ENCODE measurements at regions not wholly inside any gene's neighbourhood (a gene's known extent, or its start where the extent isn't known, plus 50 kb on each side); places are given as distances from the start of the nearest gene placed in this dataset.
"Not testable (repeated sequence)": the region's sequence is repeated elsewhere in the genome, so short reads cannot be mapped to it uniquely, and the experiment has no call there.

DNA sequence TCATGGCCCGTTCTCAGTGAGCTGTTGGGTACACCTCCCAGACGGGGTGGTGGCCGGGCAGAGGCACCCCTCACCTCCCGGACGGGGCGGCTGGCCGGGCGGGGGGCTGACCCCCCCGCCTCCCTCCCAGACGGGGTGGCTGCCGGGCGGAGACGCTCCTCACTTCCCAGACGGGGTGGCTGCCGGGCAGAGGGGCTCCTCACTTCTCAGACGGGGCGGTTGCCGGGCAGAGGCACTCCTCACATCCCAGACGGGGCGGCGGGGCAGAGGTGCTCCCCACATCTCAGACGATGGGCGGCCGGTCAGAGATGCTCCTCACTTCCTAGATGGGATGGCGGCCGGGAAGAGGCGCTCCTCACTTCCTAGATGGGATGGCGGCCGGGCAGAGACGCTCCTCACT is 129.7 kb upstream of the DAAM1 start:
- not testable (repeated sequence) for DNase-seq (ENCODE audit: low read depth)

DNA sequence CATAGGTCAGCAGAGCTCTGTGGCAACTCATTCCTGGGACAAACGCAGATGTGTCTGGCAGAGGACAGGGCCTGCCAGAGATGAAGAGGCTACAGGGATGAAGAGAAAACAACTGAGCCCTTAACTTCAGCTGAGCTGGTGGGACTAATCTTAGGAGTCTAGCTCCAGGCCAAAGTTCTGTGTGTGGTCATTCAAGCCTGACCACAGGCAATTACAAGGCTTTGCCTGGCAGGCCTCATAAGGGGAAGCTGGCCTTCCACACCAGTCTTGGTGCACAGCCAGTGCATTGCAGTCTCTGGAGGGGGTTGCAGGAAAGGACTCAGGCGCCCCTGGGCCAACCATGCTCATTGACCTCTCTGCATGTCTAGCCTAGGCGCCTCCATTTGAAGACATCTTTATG is 127.6 kb upstream of the DAAM1 start:
- DNase-seq (ENCODE audit: low read depth): no peak

DNA sequence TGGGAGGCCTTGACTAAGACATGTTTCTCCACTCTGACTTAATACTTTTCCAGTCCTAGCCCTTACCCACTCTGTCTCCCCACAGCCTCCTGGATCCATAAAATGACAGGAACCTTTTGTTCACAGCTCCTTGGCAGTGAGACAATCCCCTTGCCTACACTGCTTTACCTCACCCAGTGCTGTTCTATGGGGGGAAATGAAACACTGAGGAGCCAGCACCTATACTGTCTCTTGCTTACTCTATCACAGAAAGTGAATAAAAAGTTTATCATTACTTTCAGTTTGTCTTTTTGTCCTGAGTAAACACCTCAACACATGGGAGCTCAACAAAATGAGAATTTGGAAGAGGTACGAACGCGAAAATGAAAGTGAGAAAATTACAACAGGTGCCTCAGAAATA is 127.2 kb upstream of the DAAM1 start:
- DNase-seq (ENCODE audit: low read depth): no peak

DNA sequence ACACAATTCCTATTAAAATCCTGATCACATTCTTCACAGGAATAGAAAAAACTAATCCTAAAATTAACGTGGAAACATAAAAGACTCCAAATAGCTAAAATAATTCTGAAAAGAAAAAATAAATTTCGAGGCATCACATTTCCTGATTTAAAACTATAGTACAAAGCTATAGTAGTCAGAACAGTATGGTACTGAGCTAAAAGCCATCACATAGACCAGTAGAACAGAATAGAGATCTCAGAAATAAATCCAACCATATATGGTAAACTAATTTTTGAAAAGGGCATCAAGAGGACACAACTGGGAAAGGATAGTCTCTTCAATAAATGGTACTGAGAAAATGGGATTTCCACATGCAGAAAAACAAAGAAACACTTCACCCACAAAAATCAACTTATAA is 125.2 kb upstream of the DAAM1 start:
- no peak for DNase-seq (ENCODE audit: low read depth)

DNA sequence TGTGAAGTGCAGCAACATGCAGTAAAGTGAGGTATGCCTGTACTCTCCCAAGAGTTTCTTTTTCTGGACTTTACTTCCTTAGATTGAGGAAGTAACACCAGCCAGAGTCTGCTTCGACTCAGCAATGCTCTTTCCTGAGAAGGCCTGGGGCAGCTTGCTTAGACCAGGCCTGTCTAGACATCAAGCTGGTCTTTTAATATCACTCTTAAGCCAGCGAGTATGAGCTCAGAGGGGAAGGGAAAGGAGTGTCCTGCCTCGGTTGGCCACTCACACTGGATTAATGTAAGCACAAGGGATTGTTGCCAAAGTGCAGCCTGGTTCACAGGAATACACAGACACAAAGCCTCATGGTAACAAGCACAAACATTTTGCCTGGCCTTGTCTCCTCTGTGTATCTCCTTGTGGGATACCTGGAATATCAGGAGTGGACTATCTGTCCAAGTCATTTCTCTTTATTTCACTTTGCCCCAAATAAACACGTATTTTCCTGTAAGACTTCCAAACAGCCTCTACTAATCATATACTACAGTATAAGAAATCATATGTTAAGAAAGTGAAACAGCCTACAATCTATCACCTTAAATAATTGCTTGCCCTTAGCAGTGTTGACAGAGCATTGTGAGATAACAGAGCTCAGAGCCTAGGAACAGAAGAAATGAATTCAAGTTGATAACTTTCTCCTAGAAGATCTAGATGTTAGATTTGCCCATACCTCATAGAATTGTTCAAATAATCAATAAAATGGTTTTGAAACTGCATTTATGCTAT is 121.2 kb upstream of the DAAM1 start:
- DNase-seq (ENCODE audit: low read depth): no peak

DNA sequence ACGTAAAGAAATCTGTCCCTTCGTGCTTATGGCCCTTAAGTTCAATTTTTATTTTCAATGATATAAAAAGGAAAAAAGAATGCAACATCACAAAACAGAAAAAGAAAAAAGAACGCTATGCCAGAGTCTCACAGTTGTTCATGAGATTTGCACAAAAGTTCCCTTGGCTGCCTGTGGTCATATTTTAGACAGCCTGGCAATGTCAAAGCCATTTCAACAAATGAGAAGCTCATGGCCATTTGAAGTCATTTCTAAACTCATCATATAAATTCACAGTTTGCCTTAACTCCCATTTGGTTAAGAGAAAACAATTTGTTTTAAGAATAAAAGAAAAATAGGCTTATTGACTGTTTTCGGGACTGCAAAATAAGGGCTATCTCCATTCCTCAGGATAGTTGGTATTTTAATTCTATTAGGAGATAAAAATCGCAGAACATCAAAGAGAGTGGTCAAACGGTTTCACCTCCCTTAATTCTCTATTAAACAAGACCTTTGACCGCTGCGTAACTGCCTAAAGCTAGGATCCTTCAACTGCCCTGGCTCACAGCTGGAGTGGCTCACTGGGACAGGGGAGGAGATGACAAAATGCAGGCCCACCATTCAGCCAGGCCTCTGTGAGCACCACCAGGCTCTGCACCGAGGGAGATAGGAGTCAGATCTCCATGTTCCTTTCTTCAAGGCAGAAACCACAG is 119.2 kb upstream of the DAAM1 start:
- DNase-seq (ENCODE audit: low read depth): no peak

DNA sequence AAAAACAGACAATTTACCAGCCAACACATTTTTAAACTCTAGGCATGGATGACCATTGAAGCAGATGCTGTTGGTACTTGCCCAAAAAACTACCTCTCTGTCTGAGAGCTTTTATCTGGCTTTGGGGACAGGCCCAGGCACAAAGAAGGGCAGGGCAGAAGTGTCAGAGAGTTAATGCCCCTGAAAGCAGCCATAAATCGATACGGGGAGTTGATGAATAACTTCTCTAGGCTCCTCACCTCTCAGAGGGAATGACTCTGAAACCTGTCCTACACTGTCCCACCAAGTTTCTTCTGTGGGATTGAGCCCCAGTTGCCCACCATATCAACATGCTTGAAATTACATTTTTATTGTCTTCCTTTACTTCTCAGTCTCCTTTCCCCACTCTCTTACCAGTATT is 113.0 kb upstream of the DAAM1 start:
- DNase-seq (ENCODE audit: low read depth): no peak

DNA sequence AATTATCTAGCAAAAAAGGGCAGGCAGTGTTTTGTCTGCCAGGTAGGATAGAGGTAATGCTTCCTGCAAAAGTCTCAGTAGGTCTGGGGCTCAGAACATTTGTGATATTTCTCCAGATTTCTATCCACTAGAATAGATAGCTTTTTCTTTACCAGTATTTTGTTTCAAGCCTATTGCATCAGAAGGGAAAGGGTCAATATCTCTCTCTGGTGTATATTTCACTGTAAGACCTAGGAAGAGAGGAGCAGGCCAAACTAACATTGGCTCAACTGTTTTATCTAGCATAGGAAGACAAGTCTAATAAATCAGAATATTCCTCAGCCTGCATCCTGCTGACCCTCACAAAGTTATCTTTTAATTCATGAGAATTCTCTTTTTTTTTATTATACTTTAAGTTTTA is 106.7 kb upstream of the DAAM1 start:
- no peak for DNase-seq (ENCODE audit: low read depth)

DNA sequence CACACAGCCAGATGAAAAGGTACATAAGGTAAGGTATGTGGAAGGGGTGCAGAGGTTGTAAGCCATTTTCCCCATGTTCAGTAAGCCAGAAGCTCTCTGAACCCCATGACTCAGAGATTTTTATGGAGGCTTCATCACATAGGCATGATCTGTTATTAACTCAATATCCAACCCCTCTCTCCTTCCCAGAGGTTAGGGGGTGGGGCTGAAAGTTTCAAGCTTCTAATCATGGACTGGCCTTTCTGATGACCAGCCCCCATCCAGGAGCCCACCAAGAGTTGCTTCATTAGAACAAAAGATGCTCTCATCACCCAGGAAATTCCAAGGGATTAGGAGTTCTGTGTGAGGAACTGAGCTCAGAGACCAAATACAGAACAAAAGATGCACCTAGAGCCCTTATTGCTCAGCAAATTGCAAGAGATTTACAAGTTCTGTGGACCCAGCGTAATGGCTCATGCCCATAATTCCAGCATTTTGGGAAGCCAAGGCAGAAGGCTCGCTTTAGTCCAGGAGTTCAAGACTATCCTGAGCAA is 103.2 kb upstream of the DAAM1 start:
- no peak for DNase-seq (ENCODE audit: low read depth)

DNA sequence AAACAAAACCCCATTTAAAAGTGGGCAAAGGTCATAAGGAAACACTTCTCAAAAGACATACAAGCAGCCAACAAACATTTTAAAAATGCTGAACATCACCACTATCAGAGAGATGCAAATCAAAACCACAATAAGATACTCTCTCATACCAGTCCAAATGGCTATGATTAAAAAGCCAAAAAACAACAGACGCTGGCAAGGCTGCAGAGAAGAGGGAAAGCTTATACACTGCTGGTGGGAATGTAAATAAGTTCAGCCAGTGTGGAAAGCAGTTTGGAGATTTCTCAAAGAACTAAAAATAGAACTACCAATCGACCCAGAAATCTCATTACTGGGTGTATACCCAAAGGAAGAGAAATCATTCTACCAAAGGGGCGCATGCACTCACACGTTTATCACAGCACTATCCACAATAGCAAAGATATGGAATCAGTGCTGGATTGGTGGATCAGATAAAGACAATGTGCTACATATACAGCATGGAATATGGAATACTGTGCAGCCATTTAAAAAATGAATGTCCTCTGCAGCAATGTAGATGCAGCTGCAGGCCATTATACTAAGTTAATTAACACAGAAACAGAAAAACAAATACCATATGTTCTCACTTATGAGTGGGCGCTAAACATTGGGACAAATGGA is 102.1 kb upstream of the DAAM1 start:
- no peak for DNase-seq (ENCODE audit: low read depth)

DNA sequence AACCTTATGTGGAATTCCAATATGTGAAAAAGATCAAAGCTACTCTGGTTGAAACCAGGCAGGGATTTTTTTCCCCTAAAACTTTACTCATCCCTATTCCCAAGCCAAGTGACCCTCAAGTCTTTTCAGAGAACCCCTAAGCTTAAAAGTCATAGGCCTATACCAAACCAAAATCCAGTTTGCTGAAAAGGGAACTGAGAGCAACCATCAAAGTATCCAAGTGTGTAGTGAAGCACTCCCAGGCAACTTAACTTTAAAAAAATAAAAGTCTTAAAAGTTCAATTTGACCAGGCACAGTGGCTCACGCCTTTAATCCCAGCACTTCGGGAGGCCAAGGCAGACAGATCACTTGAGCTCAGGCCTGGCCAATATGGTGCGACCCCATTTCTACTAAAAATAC is 101.2 kb upstream of the DAAM1 start:
- DNase-seq (ENCODE audit: low read depth): no peak

DNA sequence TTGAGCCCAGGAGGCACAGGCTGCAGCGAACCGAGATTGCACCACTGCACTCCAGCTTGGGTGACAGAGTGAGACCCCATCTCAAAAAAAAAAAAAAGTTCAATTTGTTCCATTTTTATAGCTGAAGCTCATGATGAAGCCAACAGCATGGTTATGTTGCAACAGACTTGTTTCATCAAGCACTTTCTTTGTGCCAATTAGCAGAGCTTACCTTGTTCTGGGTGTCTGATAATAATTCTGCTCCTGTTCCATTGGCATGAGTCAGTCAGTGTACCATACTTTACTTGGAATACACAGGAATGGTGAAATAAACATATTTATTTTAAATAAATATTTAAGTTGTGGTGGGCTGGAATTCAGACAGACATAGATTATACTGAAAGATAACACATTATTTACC is 100.8 kb upstream of the DAAM1 start:
- DNase-seq (ENCODE audit: low read depth): no peak

DNA sequence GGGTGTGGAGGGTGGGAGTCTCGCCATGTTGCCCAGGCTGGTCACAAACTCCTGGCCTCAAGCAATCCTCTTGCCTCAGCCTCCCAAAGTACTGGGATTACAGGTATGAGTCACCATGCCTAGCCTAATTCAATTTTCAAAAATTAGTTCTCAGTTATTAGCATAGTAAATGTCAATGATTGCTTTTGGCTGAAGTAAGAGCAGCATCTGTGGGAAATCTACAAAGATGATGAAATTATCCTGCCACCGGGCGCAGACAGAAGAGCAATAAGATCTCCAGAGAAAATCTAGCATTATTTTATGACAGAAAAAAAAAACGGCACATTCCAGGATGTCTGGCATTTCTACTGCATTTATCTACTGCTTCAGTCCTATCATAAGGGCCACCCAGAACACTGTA is 97.9 kb upstream of the DAAM1 start:
- no peak for DNase-seq (ENCODE audit: low read depth)

DNA sequence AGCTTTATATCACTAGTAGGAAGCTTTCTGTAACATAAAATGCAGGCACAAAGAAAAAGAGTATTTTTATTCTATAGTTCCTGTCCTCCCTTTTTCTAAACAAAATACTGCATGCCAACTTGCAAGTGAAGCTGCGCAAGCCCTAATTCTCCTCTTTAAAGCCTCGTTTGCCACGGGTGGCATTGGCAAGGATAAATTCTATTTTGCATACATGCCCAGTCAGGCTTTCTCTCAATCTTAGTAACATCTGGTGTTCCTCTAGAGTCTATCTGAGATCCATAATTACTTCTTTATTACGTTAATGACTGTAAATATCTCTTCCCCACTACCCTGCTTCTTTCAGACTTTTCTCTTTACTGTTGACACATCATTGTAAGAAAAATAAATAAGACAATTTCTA is 97.1 kb upstream of the DAAM1 start:
- DNase-seq (ENCODE audit: low read depth): no peak

DNA sequence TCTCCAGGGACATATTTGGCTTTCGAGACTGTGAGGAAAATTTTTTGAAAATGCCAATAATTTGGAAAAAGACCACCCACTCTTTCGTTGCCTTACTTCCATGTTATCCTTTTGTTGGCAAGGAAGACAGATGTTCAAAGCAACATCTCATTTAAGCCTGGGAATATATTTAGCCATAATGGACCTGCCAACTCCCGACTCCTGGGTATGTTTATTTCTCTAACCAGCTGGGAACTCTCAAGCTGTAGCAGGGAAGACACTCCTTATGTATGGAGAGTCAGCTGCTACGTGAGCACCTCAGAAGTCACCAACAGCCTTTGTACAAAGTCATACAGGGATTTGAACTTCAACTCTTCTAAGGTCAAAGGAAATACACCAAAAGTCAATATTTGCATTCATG is 96.5 kb upstream of the DAAM1 start:
- DNase-seq (ENCODE audit: low read depth): no peak

DNA sequence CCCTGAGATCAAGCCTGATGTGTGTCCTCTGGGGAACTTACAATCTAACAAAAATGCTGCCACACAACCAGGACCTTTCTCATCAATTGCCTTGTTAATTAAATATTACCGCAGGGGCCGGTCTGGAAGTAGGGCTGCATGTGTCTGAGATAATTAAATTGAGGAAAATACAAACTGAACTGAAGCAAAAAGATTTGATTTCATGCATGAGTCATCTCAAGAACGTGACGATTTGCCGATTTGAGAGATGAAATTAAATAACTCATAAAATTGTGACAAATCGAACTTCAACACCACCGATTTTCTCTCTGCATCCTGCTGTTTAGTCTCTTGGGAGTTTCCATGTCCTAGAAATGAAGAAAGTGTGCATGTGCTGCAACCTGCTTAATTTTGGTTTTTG is 94.6 kb upstream of the DAAM1 start:
- no peak for DNase-seq (ENCODE audit: low read depth)

DNA sequence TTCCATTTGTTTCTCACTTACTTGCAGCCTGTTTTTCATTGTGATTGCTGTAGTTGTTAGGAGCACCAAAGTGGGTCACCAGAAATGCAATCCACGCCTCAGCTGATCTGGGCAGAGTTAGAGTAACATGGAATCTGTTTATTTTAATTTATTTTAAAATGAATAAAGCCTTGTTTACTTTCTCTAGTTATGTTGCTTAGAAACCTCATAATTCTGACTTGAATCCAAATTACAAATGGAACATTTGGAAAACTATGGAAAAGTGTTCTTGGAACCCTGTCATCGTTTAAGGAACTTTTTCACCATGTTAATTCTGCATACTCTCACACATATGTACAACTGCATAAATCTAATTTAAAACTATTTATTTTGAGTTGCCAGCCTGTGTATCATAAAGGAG is 92.2 kb upstream of the DAAM1 start:
- no peak for DNase-seq (ENCODE audit: low read depth)

DNA sequence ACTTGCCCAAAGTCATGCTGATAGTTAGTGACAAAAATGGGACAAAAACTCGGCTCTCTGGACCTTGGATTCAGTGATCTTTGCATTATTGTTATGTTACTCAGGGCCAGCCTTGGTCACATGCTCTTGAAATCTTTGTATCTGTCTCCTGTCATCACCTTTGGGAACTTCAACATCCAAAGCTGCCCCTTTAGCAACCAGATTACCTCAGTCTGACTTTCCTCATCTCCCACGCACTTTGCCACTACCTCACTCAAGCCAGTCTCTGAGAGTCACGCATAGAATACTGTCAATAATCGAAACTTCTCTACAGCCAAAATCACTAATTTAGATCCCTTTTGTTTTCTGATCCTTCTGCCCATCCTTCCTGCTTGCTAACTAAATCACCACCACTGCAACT is 90.8 kb upstream of the DAAM1 start:
- no peak for DNase-seq (ENCODE audit: low read depth)

DNA sequence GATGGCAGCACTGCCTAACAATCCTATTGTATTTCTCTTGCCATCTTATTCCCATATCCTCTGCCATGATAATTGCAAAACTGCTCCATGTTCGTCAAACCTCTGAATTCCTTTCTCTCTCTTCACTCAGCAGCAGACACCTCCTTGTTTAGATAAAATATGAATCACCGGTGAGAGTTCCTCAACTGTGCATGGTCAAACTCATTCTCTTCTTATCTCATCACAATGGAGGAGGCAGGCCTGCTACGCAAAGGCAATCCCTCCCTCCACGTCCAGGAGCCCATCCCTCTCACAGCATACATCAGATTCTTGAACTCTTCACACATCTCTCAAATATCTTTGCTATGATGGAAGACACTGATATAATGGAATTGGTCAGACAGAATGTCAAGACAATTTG is 90.1 kb upstream of the DAAM1 start:
- no peak for DNase-seq (ENCODE audit: low read depth)

DNA sequence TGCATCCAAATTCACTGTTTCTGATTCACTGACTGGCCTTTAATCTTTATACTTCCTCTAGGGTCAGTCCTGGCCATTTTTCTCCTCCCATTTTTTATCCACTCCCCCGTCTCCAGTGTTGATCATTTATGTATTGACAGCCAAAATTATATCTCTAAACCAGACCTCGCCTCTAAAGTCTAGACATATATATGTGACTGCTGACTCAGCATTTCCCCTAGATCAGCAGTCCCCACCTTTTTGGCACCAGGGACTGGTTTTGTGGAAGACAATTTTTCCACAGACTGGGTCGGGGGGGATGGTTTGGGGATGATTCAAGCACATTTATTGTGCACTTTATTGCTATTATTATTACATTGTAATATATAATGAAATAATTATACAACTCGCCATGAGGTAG is 88.3 kb upstream of the DAAM1 start:
- no peak for DNase-seq (ENCODE audit: low read depth)

DNA sequence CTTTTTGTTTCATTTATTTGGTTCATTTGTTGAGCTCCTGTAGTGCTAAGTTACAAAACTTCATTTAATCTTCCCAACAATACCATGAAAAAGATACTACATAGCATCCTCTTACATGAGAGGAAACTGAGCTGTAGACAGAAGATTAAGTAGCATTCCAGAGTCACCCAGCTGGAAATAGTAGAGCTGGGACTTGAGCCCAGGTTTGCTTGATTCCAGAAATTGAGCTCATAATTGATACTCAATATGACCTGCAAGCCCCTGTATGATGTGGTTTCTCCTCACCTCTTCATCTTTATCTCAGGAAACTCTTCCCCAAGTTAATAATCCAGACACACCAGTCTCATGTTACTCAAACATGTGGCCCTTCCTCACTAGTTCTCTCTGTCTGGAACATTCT is 87.0 kb upstream of the DAAM1 start:
- DNase-seq (ENCODE audit: low read depth): no peak

DNA sequence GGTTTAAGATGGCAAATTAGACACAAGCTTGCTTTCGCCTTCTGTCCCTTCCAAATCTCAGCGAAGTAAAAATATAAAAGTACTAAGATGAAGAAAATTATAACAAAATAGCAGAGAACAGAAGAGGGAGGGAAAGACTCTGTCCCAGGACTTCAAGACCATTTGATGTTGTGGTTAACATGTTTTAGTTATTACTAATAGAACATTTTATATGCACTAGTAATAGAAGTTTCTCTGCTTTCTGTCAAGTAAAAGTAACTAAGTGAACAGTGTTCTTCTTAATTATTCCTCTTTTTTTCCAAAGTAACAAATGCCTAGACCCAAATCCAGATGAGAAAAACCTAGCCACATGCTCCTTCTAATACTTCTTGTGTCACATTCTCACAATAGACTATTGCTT is 85.1 kb upstream of the DAAM1 start:
- no peak for DNase-seq (ENCODE audit: low read depth)

DNA sequence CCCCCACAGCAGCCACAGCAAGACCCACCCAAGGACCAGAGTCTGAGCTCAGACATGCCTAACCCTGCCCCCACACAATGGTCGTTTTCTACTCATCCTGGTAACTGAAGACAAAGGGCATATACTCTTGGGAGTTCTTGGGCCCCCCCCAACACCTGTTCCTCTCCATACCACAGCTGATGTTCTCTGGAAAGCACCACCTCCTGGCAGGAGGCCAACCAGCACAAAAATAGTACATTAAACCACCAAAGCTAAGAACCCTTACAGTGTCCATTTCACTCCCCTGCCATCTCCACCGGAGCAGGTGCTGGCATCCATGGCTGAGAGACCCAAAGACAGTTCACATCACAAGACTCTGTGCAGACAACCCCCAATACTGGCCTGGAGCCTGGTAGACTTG is 80.6 kb upstream of the DAAM1 start:
- DNase-seq (ENCODE audit: low read depth): no peak

Measured in activated T-cell treated with anti-CD3 and anti-CD28 coated beads for 48 hours (primary cell).